ENCODE measurements at regions not wholly inside any gene's neighbourhood (a gene's known extent, or its start where the extent isn't known, plus 50 kb on each side); places are given as distances from the start of the nearest gene placed in this dataset.
"Not testable (repeated sequence)": the region's sequence is repeated elsewhere in the genome, so short reads cannot be mapped to it uniquely, and the experiment has no call there.

- DNase-seq: no peak
Observed at GRCh38 chr17:53475002-53475401, 347.7 kb upstream of the KIF2B start.

GRCh38 chr17:53472586-53472985 is 350.1 kb upstream of the KIF2B start:
- DNase-seq: no peak

GRCh38 chr17:53471514-53471913 is 351.2 kb upstream of the KIF2B start:
- no peak for DNase-seq

GRCh38 chr17:53470626-53471025 is 352.1 kb upstream of the KIF2B start:
- DNase-seq: no peak

GRCh38 chr17:53466733-53467132 is 356.0 kb upstream of the KIF2B start:
- DNase-seq: no peak

GRCh38 chr17:53464396-53464795 is 358.3 kb upstream of the KIF2B start:
- DNase-seq: not testable (repeated sequence)

- no peak for DNase-seq
Observed at GRCh38 chr17:53463363-53463762, 359.4 kb upstream of the KIF2B start.

- DNase-seq: no peak
Observed at GRCh38 chr17:53462393-53462811, 360.3 kb upstream of the KIF2B start.

GRCh38 chr17:53455943-53456342 is 366.8 kb upstream of the KIF2B start:
- not testable (repeated sequence) for DNase-seq

GRCh38 chr17:53454337-53454736 is 368.4 kb upstream of the KIF2B start:
- no peak for DNase-seq

GRCh38 chr17:53449324-53449723 is 373.4 kb upstream of the KIF2B start:
- no peak for DNase-seq

GRCh38 chr17:53428913-53429312 is 393.8 kb upstream of the KIF2B start:
- DNase-seq: no peak

- no peak for DNase-seq
Observed at GRCh38 chr17:53426505-53426904, 396.2 kb upstream of the KIF2B start.

- no peak for DNase-seq
Observed at GRCh38 chr17:53420035-53420641, 402.6 kb upstream of the KIF2B start.

- no peak for DNase-seq
Observed at GRCh38 chr17:53409588-53409987, 413.1 kb upstream of the KIF2B start.

GRCh38 chr17:53406907-53407306 is 415.8 kb upstream of the KIF2B start:
- DNase-seq: no peak

- no peak for DNase-seq
Observed at GRCh38 chr17:53391197-53391596, 431.5 kb upstream of the KIF2B start.

- DNase-seq: no peak
Observed at GRCh38 chr17:53390575-53390974, 432.2 kb upstream of the KIF2B start.

GRCh38 chr17:53387745-53388144 is 435.0 kb upstream of the KIF2B start:
- no peak for DNase-seq

GRCh38 chr17:53353919-53354351 is 468.8 kb upstream of the KIF2B start:
- no peak for DNase-seq

- DNase-seq: no peak
Observed at GRCh38 chr17:53344778-53345177, 477.9 kb upstream of the KIF2B start.

- DNase-seq: no peak
Observed at GRCh38 chr17:53336281-53336680, 486.4 kb upstream of the KIF2B start.

- DNase-seq: no peak
Observed at GRCh38 chr17:53335443-53335842, 487.3 kb upstream of the KIF2B start.

GRCh38 chr17:53330756-53331155 is 492.0 kb upstream of the KIF2B start:
- no peak for DNase-seq

- DNase-seq: no peak
Observed at GRCh38 chr17:53321651-53322050, 501.1 kb upstream of the KIF2B start.

GRCh38 chr17:53319947-53320346 is 502.8 kb upstream of the KIF2B start:
- DNase-seq: no peak

Measured in stimulated activated CD4-positive, alpha-beta T cell treated with anti-CD3 and anti-CD28 coated beads, Interleukin-15, amount 100 ng/mL, for 24 hours (primary cell).